Amniotic epithelial cell (primary cell): ENCODE measurements at regions not wholly inside any gene's neighbourhood (a gene's known extent, or its start where the extent isn't known, plus 50 kb on each side); places are given as distances from the start of the nearest gene placed in this dataset.

Source experiments
- DNase-seq: peaks from one replicate; pipeline ENCODE4 v3.0.0-alpha.2; 2010; ENCODE audit warnings: low read depth

DNA sequence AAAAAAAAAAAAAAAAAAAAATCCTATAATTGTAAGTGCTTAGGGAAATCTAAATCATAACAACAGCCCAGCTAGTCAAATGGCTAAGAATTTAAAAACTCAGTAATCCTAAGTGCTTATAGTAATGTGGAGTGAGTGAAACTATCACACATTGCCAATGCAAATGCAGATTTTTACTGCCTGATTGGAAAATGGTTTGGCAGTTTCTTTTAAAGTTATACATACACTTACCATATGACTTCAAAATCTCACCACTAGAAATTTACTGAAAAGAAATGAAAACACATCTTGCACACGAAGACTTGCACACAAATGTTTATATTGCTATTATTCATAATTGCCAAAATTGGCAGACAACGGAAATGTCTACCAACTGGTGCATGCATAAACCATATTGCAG lies 51.3 kb upstream of the STXBP6 start:
- no peak for DNase-seq
